ENCODE measurements at regions not wholly inside any gene's neighbourhood (a gene's known extent, or its start where the extent isn't known, plus 50 kb on each side); places are given as distances from the start of the nearest gene placed in this dataset.

GRCh38 chr1:219373616-219373935, 199.9 kb downstream of the LYPLAL1 start:
- TF ChIP-seq CTCF (conservative IDR thresholded peaks at IDR 0.05) (no peak), EZH2 (IDR thresholded peaks at IDR 0.05; ENCODE audit: low read depth) (no peak)
